ENCODE measurements at regions not wholly inside any gene's neighbourhood (a gene's known extent, or its start where the extent isn't known, plus 50 kb on each side); places are given as distances from the start of the nearest gene placed in this dataset.
A peak's percentile ranks its signal among the peaks of the same experiment; 100 is the strongest.

DNA sequence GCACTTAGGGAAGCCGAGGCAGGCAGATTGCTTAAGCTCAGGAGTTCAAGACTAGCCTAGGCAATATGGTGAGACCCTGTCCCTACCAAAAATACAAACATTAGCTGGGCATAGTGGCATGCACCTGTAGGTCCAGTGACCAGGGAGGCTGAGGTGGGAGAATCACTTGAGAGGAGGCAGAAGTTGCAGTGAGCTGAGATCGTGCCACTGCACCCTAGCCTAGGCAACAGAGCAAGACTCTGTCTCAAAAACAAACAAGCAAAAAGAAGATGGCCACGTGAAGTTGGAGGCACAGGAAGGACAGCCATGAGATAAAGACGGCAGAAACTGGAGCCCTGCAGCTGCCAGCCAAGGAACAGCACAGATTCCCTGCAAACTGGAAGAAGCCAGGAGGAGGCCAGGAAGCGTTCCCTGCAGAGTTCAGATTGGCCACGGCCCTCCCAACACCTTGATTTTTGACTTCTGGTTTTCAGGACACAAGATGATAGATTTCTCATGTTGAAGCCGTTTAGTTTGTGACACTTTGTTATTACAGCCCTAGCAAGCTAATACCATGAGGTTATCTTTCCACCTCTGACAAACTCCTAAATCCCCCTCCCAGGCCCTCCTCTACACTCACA, 786.7 kb downstream of the UQCRFS1 start:
- DNase-seq (ENCODE audit: low read depth): no peak

DNA sequence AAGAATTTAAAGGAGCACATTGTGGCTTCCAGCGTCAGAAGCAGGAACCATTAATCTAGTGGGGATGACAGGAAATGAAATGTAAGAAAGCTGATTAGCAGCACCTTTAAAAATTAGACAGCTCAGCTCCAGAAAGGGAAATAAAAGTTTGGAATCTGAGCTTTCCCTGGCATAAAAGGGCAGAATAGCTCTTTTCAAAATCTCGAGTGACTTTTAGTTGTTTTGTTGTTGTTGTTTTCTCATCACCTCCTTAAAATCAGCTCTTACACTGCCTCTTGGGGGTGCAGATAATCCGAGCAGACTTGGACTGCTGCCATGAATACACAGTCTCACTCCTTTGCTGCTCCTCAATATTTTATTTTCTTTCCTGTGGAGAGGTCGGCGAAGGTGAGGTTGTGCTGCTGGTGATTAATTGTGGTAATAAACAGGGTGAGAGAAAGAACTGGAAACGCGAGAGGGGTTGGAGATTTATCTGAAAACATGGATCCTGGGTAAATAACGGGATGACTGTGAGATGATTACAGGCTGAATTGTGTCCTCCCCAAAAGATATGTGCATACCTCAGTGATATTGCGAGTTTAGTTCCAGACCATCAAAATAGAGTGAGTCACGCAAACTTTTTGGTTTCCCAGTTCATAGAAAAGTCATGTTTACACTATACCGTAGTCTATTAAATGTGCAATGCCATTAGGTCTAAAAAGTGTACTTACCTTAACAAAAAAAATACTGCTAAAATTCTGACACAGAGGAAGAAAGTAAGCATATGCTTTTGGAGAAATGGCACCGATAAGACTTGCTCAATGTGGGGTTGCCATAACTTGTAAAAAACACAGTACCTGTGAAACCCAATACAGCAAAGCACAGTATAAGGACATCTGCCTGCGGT, 787.7 kb downstream of the UQCRFS1 start:
- no peak for DNase-seq (ENCODE audit: low read depth)

GRCh38 chr19:28424662-28425045, 788.3 kb downstream of the UQCRFS1 start:
- no peak for DNase-seq (ENCODE audit: low read depth)

DNA sequence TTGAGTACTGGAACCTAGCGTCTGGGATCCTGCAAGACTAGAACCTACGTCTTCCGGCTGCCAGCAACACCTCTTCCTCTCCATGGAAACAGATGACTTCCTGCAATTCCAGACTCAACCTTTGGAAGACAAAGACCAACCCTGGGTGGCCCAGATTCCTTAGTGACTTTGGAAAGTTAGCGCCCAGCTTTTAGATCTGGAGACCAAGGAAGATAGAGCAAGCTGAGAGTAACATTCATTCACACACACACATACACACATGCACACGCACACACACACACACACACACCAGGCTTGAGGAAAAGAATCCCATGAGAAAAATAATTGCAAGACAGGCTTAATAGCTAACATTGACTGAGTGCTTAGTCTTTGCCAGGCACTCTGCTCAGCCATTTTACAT, 788.9 kb downstream of the UQCRFS1 start:
- DNase-seq (ENCODE audit: low read depth): no peak

DNA sequence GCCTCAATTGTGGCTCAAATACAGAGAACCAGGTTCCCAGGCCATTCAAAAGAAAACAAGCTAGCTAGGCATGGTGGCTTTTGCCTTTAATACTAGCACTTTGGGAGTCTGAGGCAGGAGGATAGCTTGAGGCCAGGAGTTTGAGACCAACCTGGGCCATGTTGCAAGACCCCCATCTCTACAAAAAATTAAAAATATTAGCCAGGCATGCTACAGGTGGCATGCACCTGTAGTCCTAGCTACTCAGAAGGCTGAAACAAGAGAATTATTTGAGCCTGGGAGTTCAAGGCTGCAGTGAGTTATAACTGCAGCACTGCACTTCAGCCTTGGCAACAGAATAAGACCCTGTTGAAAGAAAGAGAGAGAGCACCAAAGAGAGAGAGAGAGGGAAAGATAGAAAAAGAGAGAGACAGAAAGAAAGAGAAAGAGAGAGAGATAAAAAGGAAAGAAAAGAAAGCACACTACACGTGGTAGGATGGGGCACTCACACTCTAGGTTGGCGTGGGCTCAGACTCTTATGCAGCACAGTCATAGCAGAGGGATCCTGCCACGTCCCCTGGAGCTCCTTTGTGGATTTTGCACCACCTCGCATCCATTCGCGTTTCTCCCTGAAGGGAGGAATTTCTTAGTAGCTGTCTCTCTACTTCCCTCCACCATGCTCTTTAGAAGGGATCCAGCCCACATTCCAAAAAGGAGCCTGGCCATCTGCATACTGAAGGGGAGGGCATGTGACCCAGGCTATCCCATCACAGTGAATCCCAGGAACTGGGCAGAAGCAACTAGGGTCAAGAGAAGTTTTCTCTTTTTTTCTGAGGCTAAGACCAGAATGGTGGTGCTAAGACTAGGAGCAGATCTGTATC, 789.9 kb downstream of the UQCRFS1 start:
- no peak for DNase-seq (ENCODE audit: low read depth)

DNA sequence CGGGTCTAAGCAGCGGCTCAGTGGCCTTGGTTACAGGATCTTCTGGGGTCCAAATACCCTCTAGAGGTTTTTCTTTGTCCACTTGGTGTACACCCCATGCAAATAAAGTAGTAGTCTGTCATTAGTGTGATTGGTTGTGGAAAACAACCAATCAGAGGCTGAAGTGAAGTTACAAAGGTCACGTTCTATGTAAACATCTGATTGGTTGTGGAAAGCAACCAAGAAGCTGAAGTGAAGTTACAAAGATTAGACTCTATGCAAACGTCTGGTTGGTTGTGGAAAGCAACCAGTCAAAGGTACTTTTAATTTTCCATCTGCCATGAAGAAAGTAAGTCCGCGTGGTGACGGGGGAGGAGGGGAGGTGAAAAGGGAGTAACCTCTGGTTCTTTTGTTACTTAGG, 790.9 kb downstream of the UQCRFS1 start:
- DNase-seq (ENCODE audit: low read depth): no peak

GRCh38 chr19:28420811-28421550, 792.0 kb downstream of the UQCRFS1 start:
- peak; percentile 47 for DNase-seq (ENCODE audit: low read depth)

GRCh38 chr19:28419312-28419711, 793.6 kb downstream of the UQCRFS1 start:
- DNase-seq (ENCODE audit: low read depth): no peak

- no peak for DNase-seq (ENCODE audit: low read depth)
These were observed 795.6 kb downstream of the UQCRFS1 start for GRCh38 chr19:28417361-28417760.

DNA sequence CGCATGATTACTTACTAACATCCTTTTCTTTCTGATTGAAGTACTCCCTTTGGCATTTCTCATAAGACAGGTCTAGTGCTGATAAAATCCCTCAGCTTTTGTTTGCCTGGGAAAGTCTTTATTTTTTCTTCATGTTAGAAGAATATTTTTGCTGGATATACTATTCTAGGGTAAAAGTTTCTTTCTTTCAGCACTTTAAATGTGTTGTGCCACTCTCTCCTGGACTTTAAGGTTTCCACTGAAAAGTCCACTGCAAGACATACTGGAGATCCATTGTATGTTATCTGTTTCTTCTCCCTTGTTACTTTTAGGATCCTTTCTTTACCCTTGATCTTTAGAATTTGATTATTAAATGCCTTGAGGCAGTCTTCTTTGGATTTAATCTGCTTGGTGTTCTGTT, 796.7 kb downstream of the UQCRFS1 start:
- no peak for DNase-seq (ENCODE audit: low read depth)

DNA sequence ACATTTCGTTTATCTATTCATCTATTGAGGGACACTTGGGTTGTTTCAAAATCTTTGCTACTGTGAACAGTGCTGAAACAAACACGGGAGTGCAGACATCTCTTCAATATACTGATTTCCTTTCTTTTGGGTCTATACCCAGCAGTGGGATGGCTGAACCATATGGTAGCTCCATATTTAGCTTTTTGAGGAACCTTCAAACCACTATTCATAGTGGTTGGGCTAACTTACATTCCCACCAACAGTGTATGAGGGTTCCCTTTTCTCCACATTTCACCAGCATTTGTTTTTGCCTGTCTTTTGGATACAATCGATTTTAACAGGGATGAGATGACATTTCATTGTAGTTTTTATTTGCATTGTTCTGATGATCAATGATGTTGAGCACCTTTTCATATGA, 798.2 kb downstream of the UQCRFS1 start:
- DNase-seq (ENCODE audit: low read depth): no peak

DNA sequence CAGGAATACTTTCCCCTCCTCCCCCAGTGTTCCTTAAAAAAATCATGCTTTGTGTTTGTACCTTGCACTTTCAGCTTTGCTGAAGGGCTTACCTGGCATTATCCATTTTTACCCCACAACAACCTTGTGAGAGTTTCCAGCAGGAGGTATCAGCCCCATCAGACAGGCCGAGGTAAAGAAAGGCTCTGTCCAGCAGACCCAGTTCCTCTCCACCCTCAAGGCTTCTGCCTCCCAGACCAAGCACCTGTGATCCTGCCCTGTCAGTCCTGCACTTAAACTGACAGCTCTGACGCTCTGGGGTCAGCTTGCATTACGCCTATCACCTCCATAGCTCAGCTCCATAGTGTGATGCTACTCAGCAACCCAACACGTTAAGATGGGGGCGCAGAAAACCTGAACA, 803.1 kb downstream of the UQCRFS1 start:
- DNase-seq (ENCODE audit: low read depth): no peak

DNA sequence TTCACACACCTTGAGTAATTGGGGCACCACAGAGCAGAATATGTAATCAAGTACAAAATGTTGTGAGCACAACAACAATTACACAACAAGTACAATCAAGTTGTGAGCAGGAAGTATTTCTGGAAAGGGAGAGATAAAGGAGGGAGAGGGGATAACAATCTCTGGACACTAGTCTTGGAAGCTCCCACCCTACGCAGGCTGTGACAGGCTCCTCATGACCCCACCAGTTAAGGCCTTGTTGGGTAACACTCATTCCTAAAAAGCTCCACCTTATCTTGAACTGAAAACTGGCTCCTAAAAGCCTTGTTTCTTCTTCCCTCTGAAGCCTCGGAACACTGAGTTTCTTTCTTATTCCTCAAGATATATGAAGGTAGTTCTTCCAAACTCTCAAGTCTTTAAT, 806.0 kb downstream of the UQCRFS1 start:
- DNase-seq (ENCODE audit: low read depth): no peak

DNA sequence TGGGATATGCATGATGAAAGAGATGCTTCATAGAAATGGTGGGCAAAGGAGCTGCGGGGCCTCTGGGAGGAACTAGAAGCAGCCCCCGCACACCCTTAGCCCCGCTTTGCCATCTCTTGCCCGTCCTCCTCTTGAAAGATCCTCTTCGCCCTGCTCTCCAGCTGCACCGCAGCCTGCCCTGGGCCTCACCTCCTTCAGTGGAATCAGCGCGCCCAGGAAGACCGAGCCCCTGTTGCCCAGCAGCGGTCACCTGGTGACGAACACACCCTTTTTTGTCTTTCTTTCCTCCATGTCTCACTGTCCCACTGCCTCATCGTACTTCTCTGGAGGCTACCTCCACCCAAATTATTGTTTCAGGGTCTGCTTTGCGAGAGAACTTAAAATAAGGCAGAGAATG, 807.6 kb downstream of the UQCRFS1 start:
- DNase-seq (ENCODE audit: low read depth): no peak

GRCh38 chr19:28404472-28404871, 808.5 kb downstream of the UQCRFS1 start:
- no peak for DNase-seq (ENCODE audit: low read depth)

DNA sequence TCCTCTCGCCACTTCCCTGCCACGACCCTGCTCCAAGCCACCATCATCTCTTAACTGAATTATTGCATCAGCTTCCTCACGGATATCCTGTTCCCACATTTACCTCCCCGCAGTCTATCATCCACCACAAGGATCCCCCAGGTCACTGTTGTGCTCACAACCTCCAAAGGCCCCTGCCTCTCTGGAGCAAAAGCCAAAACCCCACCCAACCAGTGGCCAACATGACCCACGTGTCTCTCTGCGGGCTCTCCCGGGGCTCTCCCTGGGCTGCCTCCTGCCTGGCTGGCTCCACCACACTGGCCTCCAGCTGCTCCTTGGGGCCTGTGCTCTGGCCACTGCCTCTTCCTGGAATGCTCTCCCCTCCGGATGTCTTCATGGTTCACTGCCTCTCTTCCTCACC, 809.3 kb downstream of the UQCRFS1 start:
- DNase-seq (ENCODE audit: low read depth): peak; percentile 2

DNA sequence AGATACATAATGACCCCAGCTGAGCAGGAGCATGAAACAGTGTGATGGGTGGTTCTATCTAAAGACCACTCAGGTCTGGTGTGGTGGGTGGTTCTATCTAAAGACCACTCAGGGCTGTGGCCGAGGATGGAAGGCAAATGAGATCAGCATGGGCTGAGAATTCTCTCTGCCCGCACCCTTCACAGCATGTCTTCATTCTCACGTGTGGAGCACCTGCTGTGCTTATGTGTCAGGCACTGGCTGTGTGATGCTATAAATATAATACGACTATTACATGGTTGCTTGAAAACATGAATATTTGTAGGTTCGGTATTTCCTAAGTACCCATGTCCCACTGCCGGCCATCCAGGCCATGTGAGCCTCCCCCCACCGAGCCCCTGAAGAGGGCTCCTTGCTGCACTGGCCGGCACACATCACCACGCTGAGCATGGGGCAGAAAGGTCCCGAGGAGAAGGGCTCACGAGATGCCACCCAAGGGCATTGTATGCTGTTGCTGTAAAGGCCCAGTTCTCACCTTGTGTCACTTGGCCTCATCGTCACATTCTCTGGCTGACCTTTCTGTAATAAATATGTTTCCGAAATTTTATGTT, 810.2 kb downstream of the UQCRFS1 start:
- DNase-seq (ENCODE audit: low read depth): no peak

GRCh38 chr19:28401739-28402424, 811.1 kb downstream of the UQCRFS1 start:
- no peak for DNase-seq (ENCODE audit: low read depth)

GRCh38 chr19:28400953-28401671, 811.8 kb downstream of the UQCRFS1 start:
- no peak for DNase-seq (ENCODE audit: low read depth)

- DNase-seq (ENCODE audit: low read depth): no peak
These were observed 813.8 kb downstream of the UQCRFS1 start for GRCh38 chr19:28399187-28399586.

All from myocyte (in vitro differentiated cells).